GM21526 (cell line): ENCODE measurements at regions not wholly inside any gene's neighbourhood (a gene's known extent, or its start where the extent isn't known, plus 50 kb on each side); places are given as distances from the start of the nearest gene placed in this dataset.
"Not testable (repeated sequence)": the region's sequence is repeated elsewhere in the genome, so short reads cannot be mapped to it uniquely, and the experiment has no call there.

Source experiments
- ATAC-seq: cut with Tn5 transposase; IDR thresholded peaks from one replicate; pipeline ENCODE4 v1.9.1; 2021; ENCODE audit warnings: moderate library complexity; ENCODE audit not compliant: unreplicated experiment, low FRiP score

GRCh38 chr14:86404425-86404824, 874.5 kb downstream of the FLRT2 start:
- ATAC-seq: no peak

GRCh38 chr14:86402545-86402944, 872.6 kb downstream of the FLRT2 start:
- ATAC-seq: no peak

GRCh38 chr14:86391085-86391484, 861.1 kb downstream of the FLRT2 start:
- ATAC-seq: no peak

GRCh38 chr14:86388216-86388615, 858.3 kb downstream of the FLRT2 start:
- ATAC-seq: no peak

- ATAC-seq: no peak
These were observed 843.9 kb downstream of the FLRT2 start for GRCh38 chr14:86373886-86374285.

- no peak for ATAC-seq
These were observed 842.5 kb downstream of the FLRT2 start for GRCh38 chr14:86372402-86372801.

GRCh38 chr14:86364634-86365033, 834.7 kb downstream of the FLRT2 start:
- no peak for ATAC-seq

GRCh38 chr14:86363576-86363975, 833.6 kb downstream of the FLRT2 start:
- no peak for ATAC-seq

GRCh38 chr14:86363047-86363446, 833.1 kb downstream of the FLRT2 start:
- ATAC-seq: no peak

- ATAC-seq: no peak
These were observed 827.9 kb downstream of the FLRT2 start for GRCh38 chr14:86357876-86358275.

GRCh38 chr14:86357119-86357518, 827.2 kb downstream of the FLRT2 start:
- no peak for ATAC-seq

- ATAC-seq: no peak
These were observed 817.0 kb downstream of the FLRT2 start for GRCh38 chr14:86346818-86347384.

GRCh38 chr14:86334355-86334754, 804.4 kb downstream of the FLRT2 start:
- no peak for ATAC-seq

GRCh38 chr14:86333493-86333892, 803.5 kb downstream of the FLRT2 start:
- no peak for ATAC-seq

- no peak for ATAC-seq
These were observed 801.4 kb downstream of the FLRT2 start for GRCh38 chr14:86331341-86331740.

GRCh38 chr14:86321151-86321550, 791.2 kb downstream of the FLRT2 start:
- no peak for ATAC-seq

GRCh38 chr14:86312154-86312665, 782.3 kb downstream of the FLRT2 start:
- not testable (repeated sequence) for ATAC-seq

- ATAC-seq: no peak
These were observed 781.2 kb downstream of the FLRT2 start for GRCh38 chr14:86311151-86311550.

- no peak for ATAC-seq
These were observed 780.7 kb downstream of the FLRT2 start for GRCh38 chr14:86310611-86311010.

GRCh38 chr14:86310148-86310547, 780.2 kb downstream of the FLRT2 start:
- ATAC-seq: no peak

- no peak for ATAC-seq
These were observed 775.1 kb downstream of the FLRT2 start for GRCh38 chr14:86305058-86305457.

- no peak for ATAC-seq
These were observed 770.0 kb downstream of the FLRT2 start for GRCh38 chr14:86299994-86300393.

GRCh38 chr14:86296173-86296572, 766.2 kb downstream of the FLRT2 start:
- no peak for ATAC-seq
